ENCODE measurements at regions not wholly inside any gene's neighbourhood (a gene's known extent, or its start where the extent isn't known, plus 50 kb on each side); places are given as distances from the start of the nearest gene placed in this dataset.
"Not testable (repeated sequence)": the region's sequence is repeated elsewhere in the genome, so short reads cannot be mapped to it uniquely, and the experiment has no call there.

DNA sequence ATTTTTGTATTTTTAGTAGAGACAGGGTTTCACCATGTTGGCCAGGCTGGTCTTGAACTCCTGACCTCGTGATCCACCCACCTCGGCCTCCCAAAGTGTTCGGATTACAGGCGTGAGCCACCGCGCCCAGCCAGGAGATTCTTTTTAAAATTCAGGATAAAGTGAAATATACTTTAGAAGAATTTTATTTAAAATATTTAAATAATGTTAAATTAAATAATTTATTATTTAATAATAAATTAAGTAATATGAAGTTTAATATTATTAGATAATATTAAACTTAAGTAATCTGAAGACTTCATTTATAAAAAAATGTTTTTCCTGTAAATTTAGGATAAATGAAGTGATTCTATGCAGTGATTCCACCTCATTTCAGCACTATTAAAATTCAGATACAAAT is 175.2 kb upstream of the NANOGP8 start:
- TF ChIP-seq POLR2A (IDR thresholded peaks at IDR 0.05) = not testable (repeated sequence)
- TF ChIP-seq, protein P1, sequence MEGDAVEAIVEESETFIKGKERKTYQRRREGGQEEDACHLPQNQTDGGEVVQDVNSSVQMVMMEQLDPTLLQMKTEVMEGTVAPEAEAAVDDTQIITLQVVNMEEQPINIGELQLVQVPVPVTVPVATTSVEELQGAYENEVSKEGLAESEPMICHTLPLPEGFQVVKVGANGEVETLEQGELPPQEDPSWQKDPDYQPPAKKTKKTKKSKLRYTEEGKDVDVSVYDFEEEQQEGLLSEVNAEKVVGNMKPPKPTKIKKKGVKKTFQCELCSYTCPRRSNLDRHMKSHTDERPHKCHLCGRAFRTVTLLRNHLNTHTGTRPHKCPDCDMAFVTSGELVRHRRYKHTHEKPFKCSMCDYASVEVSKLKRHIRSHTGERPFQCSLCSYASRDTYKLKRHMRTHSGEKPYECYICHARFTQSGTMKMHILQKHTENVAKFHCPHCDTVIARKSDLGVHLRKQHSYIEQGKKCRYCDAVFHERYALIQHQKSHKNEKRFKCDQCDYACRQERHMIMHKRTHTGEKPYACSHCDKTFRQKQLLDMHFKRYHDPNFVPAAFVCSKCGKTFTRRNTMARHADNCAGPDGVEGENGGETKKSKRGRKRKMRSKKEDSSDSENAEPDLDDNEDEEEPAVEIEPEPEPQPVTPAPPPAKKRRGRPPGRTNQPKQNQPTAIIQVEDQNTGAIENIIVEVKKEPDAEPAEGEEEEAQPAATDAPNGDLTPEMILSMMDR (IDR thresholded peaks at IDR 0.05) = not testable (repeated sequence)

Measured in lower leg skin (tissue), 3 donors.